HG03108 (cell line): ENCODE measurements at regions not wholly inside any gene's neighbourhood (a gene's known extent, or its start where the extent isn't known, plus 50 kb on each side); places are given as distances from the start of the nearest gene placed in this dataset.
"Not testable (repeated sequence)": the region's sequence is repeated elsewhere in the genome, so short reads cannot be mapped to it uniquely, and the experiment has no call there.

Source experiments
- ATAC-seq: cut with Tn5 transposase; IDR thresholded peaks from one replicate; pipeline ENCODE4 v1.9.1; 2021; ENCODE audit warnings: moderate library complexity; ENCODE audit not compliant: unreplicated experiment

DNA sequence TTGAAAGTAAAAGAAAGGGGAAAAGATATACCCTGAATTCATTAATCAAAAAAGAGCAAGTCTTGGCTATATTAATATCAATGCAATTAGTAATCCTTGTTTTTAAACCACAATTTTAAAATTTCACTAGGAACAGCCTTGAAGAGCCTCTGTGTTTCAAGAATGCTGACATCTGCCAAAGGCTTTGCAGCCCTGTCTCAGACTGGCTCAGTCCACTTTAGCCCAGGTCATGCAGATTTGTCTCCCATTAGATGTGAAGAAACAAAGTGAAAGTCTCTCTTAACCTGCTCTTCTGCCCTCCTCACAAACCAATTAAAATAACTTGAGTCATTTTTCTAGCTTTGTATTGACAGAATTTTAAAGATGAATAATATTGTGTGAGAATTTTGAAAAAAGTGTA is 102.7 kb upstream of the CARMIL1 start:
- ATAC-seq = no peak

DNA sequence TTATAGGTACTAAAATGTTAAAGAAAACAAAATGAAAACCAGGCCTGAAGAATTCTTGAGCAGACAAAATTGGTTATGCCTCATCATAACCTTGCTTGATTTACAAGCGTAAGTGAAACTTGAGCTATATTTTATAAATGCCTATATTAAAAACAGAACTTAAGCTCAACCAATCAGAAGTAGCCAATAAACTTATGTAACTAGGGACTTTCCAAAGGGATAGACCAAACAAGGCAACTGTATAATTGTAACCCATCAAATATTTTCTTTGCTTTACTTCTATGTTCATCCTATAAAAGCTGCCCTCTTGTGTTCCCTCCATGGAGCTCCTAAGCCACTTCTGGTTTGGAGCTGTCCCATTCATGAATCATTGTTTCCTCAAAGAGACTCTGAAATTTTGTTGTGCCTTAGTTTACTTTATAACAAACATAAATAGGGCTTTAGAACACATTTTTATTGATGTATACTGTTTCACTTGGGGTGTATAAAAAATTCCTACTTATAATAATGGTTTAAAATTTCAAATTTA is 101.6 kb upstream of the CARMIL1 start:
- no peak for ATAC-seq

DNA sequence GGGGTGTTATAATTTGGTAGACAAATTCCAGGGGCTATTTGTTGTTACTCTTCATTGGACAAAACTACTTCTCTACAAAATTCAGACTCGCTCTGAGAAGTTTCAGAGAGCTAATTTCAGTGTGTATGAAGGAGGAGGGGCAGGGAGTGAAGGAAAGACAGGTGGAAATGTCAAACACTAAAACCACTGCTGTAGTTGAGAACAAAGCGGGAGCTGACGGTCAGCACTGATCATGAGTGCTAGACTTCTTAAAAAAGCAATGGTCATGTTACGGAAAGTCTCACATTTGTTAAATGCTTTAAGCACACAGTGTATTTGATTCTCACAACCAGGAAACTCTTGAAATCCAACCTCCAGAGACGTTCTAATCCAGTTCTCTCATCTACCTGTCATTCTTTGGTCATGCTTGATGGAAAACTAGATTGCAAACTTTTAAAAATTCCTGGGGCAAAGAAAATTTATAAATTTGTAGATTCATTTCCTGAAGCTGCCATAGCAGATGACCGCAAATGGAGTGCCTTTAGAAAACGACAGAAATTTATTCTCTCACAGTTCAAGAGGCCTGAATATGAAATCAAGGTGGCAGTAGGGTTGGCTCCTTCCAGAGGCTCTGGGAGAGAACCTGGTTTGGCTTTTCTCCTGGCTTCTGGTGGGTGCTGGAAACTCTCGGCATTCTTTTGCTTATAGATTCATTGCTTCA is 100.7 kb upstream of the CARMIL1 start:
- ATAC-seq = no peak

DNA sequence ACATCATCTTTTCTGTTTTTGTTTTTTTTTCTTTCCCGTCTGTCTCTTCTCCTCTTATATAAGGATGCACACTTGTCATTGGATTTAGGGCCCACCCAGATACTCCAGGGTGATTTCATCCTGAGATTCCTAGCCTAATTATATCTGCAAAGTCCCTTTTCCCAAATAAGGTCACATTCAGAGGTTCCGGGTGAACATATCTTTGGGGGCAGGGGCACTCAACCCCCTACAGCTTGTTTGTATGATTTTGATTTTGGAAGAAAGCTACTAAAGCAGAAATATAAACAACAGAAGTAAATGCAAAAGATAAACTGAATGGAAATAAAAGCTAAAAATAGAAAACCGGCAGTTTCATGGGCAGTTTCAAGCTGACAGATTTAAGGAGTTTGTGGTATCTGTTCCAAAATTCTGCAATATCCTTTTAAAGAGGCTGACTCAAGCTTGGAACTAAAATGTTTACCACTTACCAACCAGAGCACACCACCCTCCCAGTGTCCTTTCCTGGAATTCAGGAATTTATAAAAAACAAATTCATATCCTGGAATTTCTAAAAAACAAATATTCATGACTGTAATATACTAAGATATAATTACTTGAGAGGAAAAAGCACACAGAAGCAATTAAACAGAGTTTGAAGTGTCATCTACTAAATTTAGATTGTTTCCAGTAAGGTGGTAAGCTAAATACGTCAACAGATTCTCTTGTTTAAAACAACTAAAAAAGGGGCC is 100.0 kb upstream of the CARMIL1 start:
- ATAC-seq = no peak

DNA sequence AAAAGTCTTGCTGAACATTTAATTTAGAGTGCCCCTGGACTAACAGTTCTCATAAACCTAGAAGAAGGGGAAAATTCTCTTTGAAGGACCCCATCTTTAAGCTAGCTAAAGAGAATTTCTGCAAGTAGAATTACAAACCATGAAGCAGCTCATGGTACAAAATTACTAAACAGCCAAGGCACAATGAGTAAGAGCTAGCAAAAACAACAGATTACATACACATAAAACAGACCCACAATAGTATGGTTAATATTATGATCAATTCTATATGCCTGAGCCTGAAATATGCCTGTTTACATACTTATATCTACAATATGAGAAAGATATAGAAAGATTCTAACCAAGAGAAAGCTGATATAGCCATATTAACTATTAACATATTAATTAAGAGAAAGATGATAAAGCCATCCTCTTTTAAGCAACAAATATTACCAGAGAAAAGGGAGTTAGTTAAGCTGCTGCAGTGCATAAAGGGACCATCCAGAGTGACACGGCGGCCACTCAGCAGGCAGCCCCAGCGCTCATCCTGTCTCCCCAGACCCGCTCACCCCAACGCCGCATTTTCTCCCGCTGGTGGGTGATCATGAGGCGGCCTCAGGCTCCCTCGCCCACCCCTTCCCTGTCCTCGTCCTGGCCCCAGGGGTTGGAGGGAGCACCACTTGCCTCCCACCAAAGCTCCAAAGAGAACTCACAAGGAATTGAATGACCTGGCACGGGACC is 98.4 kb upstream of the CARMIL1 start:
- ATAC-seq = no peak

DNA sequence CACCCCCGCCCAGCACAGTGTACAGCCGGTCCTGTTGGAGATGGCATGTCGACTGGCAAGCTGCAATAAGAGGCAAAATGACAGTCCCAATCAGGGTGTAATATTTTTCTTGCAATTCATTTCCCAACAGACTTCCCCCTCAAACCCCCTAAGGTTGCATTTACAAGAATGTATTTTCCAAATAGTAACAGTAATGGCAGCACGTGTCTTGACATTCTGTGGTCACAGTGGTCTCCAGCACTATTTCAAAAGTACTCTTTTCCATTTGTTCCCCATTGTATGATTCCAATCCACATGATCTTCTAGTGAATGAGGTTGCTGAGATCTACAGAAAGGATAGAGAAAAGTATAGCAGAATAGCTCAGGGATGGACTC is 97.8 kb upstream of the CARMIL1 start:
- no peak for ATAC-seq

DNA sequence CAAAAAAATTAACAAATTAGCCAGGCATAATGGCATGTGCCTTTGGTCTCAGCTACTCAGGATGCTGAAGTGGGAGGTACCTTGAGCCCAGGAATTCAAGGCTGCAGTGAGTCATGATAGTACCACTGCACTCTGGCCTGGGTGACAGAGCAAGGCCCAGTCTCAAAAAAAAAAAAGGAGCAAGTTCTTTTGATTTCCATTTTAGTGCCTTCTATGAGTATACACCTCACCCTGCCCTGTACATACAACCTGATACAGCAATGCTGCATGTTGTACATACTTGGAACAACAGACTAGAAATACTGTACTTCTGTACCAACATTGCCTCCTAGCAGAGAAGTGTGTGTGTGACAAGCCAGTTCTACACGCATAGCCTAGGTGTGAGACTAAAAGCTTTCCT is 97.3 kb upstream of the CARMIL1 start:
- ATAC-seq = no peak

DNA sequence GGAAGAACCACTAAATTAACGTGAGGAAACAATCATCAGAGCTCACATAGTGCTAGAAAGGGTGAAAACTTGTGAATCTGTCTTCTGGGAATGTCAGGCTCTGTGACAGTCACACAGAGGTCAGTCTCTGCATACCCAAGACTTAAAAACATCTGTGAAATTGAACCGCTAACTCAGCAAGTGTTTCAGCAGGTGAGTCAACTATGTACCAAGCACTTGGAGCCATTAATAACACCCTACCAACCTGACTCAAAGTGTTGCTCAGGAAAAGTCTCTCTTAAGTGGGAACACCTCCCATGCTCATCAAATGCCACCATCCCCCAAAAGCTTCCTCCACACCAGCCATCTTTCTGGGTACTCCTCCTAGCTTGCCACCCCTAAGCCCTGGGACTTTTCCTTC is 92.3 kb upstream of the CARMIL1 start:
- ATAC-seq = no peak

DNA sequence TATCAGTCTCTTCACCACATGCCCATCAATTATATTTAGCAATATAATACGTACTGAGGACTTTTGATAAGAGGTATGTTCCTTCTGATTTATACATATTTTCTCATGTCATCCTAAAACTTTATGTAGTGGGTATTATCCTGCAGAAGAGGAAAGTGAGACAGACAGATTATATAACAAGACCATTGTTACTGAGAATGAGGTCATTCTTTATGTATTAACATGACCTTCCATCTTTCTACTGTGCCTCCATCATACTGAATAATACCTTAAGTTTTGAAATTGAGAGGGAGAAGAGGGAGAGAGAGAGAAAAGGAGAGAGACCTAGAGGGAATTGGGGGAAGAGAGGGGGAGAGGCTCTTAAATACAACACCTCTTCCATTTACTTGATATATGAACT is 90.9 kb upstream of the CARMIL1 start:
- ATAC-seq = no peak

DNA sequence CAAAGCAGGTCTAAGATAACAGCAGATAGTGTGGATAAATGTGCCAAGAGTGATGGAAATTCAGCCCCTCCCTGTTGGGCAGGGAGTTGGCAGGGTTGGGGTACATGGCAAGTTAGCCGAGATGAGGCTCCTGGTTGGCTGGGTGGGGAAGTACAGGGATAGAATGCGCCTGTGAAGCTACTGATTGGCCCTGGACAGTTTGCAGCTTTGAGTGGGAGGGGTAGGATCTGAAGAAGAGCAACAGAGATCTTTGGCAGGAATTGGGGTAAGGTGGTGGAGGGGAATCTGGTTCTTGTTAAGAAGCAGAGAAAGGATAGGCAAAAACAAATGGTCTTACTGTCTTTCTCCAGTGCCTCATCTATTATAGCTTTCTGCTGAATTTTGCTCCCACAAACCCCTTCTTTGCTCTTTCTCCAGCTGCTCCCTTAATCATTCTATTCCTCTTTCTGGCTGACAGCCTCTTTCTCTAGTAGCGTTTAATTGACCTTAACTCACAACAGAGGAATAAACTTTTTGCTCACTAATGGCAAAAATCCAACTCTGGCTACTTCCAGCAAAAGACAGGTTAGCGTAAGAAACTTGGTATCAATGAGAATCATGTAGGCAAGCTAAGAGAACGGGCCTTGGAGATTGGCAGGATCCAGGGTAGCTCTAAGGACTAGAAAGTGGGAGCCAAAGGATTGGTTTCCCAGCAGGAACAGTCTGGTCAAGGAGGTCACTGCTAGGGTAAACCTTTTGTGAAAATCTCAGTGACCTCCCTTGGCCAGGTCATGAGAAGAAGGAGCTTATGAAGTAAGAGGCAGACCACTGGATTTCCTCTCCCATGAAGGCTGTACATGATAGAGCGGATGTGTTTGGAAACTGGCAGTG is 86.3 kb upstream of the CARMIL1 start:
- no peak for ATAC-seq

DNA sequence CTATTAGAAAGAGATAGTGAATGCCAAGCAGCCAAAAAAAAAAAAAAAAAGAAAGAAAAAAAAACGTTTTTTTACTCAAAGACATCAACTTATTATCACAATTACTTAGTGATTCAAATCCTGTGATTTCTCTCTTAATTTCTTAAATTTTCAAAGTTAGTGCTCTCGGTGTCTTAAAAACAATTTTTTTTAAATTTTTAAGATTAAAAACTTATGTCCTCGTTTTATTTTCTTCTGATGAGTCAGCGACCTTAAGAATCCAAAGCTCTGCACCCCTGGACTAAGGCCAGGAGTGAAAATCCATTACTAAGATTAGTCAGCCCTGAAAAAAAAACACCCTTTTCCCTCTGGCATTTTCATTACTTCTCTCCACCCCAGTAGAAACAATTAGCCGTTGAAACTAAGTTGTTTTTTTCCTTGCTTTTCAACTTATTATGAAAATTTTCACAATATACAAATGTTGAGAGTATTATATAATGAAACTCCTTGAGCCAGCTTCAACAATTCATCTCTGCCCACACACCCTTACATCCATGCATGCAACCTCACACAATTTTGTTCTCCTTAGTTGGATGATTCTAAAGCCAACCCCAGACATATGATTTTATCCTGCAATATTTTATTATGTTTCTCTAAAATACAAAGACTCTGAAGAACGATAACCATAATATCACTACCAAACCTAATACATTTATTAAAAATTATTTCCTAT is 85.6 kb upstream of the CARMIL1 start:
- ATAC-seq = no peak

DNA sequence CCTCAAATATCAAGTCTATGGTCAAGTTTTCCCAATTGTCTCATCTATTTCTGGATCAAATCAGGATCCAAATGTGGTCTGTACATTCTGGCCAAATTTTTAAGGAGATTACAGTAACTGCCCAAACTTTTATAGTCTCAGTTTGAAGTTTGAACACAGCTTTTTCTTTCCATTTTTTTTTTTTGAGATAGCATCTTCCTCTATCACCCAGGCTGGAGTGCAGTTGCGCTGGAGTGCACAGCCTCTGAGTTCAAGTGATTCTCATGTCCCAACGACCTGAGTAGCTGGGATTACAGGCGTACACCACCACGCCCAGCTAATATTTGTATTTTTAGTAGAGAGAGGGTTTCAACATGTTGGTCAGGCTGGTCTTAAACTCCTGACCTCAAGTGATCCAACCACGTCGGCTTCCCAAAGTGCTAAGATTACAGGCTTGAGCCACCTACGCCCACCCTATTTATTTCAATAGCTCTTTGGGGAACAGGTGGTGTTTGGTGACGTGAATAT is 84.9 kb upstream of the CARMIL1 start:
- no peak for ATAC-seq

DNA sequence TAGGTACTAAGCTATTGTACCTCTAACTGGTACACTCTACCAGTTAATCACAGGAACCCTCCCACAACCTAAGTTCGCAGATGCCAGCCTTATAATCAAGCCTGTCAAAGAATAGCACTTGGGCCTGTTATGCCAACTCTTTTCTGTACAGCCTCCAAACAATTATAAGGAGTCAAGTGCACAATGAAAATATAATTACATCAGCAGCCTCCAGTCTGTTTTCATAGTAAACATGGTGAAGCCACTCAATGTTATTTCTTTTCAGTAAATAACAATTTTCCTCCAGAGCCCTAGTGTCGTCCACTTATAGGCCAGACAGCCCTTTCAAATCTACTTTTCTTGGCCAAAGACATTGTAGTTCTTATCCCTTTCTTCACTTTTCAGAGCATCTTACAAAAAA is 82.7 kb upstream of the CARMIL1 start:
- no peak for ATAC-seq

DNA sequence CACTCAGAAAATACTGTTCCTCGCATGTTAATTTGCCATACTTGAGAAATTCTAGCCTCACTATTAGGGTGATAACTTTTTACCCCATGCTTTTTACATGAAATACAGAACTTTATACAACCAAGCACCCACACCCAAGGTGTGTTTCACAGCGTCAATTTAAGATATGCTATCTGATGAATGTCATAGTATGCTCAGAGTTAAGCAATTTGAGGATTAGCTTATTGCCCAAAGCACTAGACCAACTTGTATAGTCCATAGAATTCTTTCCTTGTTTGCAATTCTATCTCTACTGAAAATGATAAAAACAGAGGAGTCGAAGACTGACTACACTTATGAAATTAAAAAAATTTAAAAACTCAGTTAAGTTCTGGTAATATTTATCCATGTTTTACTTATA is 82.1 kb upstream of the CARMIL1 start:
- no peak for ATAC-seq

DNA sequence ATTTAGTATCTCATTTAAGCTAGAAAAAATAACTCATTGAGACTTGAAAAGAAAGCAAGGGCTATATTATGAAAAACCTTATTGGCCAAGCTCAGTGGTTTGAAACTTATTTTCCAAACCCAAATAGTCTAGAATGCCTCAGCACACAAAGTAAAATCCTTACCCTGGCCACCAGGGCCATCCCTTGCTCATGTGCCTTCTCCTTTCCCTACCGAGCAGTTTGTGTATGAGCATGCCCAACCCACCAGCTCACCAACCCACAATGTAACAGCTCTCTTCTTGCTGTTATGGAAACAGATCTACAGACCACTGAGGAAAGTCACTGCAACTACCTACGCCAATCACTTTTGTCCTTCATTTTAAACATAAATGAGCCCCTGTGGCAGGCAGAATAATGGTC is 79.6 kb upstream of the CARMIL1 start:
- no peak for ATAC-seq

DNA sequence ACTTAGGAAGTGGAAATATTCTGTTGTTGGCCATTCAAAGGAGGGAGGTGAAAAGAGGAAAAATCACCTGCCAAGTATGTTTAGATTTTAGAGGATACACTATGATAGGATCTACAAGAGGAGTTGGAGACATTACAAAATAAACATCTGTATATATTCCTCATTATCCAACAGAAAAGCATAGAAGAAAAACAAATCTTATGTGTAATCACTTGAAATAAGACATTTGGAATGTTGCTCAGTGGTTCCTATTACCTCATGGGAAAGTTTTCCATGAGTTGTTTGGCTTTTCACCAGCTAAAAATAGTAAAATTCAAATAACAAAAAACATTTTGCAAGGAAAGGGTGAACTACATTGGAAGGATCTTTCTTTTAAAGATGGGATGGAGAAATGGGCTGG is 76.7 kb upstream of the CARMIL1 start:
- ATAC-seq = no peak

DNA sequence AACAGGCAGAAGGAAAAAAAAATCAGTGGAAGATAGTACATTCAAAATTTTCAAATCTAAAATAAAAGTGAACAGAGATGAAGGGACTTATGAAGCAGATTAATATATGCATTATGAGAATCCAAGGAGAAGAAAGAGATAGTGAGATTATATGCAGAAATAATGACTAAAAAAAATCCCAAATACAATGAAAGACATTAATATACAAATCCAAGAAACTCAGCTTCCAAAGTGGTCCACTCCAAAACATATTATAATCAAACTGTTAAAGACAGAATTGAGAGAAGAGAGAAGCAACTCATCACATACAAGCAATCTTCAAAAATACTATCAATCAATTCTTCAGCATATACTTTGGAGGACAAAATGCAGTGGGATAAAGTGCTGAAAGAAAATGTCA is 73.5 kb upstream of the CARMIL1 start:
- ATAC-seq = no peak

DNA sequence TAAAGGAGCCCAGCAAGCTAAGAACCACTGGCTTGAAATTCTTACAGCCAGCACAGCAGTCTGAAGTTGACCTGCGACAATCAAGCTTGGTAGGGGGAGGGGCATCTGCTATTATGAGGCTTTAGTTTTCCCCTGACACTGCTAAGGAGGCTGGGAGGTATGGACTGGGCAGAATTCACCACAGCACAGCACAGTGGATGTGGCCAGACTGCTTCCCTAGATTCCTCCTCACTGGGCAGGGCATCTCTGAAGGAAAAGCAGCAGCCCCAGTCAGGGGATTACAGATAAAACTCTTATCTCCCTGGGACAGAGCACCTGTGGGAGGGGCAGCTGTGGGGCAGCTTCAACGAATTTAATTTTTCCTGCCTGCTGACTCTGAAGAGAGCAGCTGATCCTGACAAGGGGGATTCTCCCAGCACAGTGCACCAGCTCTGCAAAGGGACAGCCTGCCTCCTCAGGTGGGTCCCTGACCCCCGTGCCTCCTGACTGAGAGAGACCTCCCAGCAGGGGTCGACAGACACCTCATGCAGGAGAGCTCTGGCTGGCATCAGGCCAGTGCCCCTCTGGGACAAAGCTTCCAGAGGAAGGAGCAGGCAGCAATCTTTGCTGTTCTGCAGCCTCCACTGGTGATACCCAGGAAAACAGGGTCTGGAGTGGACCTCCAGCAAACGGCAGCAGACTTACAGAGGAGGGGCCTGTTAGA is 71.6 kb upstream of the CARMIL1 start:
- ATAC-seq = not testable (repeated sequence)

DNA sequence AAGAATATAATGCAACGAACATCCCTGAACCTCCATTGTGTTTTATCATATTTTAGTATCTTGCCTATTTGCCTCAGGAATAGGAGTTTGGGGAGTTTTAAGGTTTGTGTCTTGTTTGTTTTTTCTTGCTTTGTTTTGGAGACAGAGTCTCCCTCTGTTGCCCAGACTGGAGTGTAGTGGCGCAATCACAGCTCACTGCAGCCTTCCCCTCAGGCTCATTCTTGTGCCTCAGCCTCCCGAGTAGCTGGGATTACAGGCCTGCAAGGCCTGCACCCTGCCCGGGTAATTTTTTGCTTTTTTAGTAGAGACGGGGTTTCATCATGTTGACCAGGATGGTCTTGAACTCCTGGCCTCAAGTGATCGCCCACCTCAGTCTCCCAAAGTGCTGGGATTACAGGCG is 63.3 kb upstream of the CARMIL1 start:
- no peak for ATAC-seq

DNA sequence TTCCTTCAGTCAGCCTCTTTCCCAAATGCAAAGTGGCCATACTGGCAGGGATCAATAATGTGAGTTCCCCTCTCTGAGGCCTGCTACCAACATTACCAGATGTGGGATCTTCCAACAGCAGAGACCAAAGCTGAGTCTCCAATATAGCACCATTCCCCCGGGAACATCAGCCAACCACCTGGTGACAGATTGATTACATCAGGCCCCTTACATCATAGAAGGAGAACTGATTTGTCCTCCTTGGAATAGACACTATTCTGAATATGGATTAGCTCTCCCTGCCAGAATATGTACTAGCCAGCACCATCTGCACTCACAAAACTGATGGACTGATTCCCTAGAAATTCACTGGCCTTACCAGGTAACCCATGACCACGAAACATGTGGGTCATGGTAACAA is 61.9 kb upstream of the CARMIL1 start:
- no peak for ATAC-seq
